Keratinocyte (primary cell): ENCODE measurements at regions not wholly inside any gene's neighbourhood (a gene's known extent, or its start where the extent isn't known, plus 50 kb on each side); places are given as distances from the start of the nearest gene placed in this dataset.

ENCODE experiments used
- EZH2 ChIP-seq: IDR thresholded peaks from one replicate; pipeline ENCODE4 v1.6.1; 2012; ENCODE audit warnings: inconsistent platforms, mild to moderate bottlenecking, low read length, moderate library complexity
- TF ChIP-seq, protein P1 (sequence below), 3 experiments: IDR thresholded peaks in 1 of 3; conservative IDR thresholded peaks in 1 of 3; optimal IDR thresholded peaks in 1 of 3; 2 replicates in 2 of 3; 3 replicates in 1 of 3; pipeline versions ENCODE3 to v1.5.1; 2011; ENCODE audit warnings: low read length in 3 of 3, mild to moderate bottlenecking in 3 of 3, moderate library complexity in 2 of 3, control low read depth in 1 of 3, inconsistent platforms in 1 of 3; ENCODE audit not compliant: insufficient read depth in 2 of 3; ENCODE audit errors: extremely low read depth in 1 of 3

DNA sequence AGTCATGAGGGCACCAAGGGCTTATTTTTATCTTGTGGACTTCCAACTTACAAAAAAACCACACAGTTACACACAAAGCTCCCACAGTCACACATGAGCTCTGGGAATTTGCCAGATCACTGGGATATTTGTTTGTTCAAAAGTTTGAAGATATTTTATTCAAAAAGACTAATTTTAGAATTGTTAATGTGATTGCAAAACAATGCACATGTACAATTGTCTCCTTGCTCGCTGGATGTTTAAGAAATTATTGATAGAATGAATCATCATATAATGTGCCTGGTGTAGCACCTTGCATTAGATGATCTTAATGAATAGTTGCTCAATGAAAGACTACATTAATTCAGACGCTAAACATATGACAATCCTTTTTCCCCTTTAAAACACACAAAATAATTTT lies 570.3 kb downstream of the LMO4 start:
- TF ChIP-seq, protein P1, sequence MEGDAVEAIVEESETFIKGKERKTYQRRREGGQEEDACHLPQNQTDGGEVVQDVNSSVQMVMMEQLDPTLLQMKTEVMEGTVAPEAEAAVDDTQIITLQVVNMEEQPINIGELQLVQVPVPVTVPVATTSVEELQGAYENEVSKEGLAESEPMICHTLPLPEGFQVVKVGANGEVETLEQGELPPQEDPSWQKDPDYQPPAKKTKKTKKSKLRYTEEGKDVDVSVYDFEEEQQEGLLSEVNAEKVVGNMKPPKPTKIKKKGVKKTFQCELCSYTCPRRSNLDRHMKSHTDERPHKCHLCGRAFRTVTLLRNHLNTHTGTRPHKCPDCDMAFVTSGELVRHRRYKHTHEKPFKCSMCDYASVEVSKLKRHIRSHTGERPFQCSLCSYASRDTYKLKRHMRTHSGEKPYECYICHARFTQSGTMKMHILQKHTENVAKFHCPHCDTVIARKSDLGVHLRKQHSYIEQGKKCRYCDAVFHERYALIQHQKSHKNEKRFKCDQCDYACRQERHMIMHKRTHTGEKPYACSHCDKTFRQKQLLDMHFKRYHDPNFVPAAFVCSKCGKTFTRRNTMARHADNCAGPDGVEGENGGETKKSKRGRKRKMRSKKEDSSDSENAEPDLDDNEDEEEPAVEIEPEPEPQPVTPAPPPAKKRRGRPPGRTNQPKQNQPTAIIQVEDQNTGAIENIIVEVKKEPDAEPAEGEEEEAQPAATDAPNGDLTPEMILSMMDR (optimal IDR thresholded peaks at IDR 0.05 in 1 of 3, IDR thresholded peaks at IDR 0.05 in 1 of 3, conservative IDR thresholded peaks at IDR 0.05 in 1 of 3; ENCODE audit: extremely low read depth in 1 of 3, insufficient read depth in 2 of 3, low read length in 3 of 3): no peak
- no peak for TF ChIP-seq EZH2
